Ovary (tissue), 7 donors: ENCODE measurements at regions not wholly inside any gene's neighbourhood (a gene's known extent, or its start where the extent isn't known, plus 50 kb on each side); places are given as distances from the start of the nearest gene placed in this dataset.
"Not testable (repeated sequence)": the region's sequence is repeated elsewhere in the genome, so short reads cannot be mapped to it uniquely, and the experiment has no call there.

Experiments used
- DNase-seq, 5 donors: peaks; one replicate each; pipeline ENCODE4 v3.0.0-alpha.2; 2019 to 2020
- H3K27ac ChIP-seq, 2 donors: fragments of 200-600 bp; one replicate each; pipeline versions ENCODE4 v1.5.1 to v1.8.0; 2019 to 2022
- H3K27me3 ChIP-seq: fragments of 200-600 bp; one replicate; pipeline ENCODE4 v1.8.0; 2022
- H3K36me3 ChIP-seq: fragments of 200-600 bp; sonication (generic); one replicate; pipeline ENCODE4 v1.5.1; 2019
- H3K4me1 ChIP-seq: one replicate; pipeline ENCODE4 v1.8.1; 2013; ENCODE audit warnings: mild to moderate bottlenecking, moderate library complexity; ENCODE audit not compliant: insufficient read depth
- H3K4me3 ChIP-seq: fragments of 200-600 bp; sonication (generic); one replicate; pipeline ENCODE4 v1.5.1; 2017
- H3K9me3 ChIP-seq, 2 donors: fragments of 200-600 bp in 1 of 2; sonication (generic) in 1 of 2; one replicate each; pipeline versions ENCODE4 v1.5.1 to v1.8.1; 2013 to 2019; ENCODE audit warnings: mild to moderate bottlenecking in 1 of 2, moderate library complexity in 1 of 2
- EP300 ChIP-seq: sonication (generic); formaldehyde crosslinking; IDR thresholded peaks from one replicate; pipeline ENCODE4 v1.6.1; 2017; ENCODE audit warnings: antibody characterized with exemption
- POLR2A ChIP-seq: fragments of 450-650 bp; IDR thresholded peaks from one replicate; pipeline ENCODE4 v1.6.1; 2017; ENCODE audit warnings: antibody characterized with exemption, mild to moderate bottlenecking, moderate library complexity
- WGBS, 3 donors: extraction: QIAGEN DNeasy Blood & Tissue Kit in 1 of 3; methylation state at CpG; one replicate each; pipeline versions ENCODE4 v1.1.5 to v1.1.7; 2013 to 2017; 5-methylcytosine and 5-hydroxymethylcytosine counted together
- intact Hi-C, 4 donors: fragments of 100-400 bp; cut with DNase I; formaldehyde crosslinking; loops; one replicate each; pipeline versions ENCODE4 v1.11.0 to v1.15.1; 2022 to 2023
- TF ChIP-seq, protein P1 (sequence below), 3 donors: fragments of 450-650 bp in 2 of 3; fragments of 200-600 bp in 1 of 3; IDR thresholded peaks; one replicate each; pipeline versions ENCODE4 v1.5.1 to v1.8.0; 2016 to 2022; ENCODE audit warnings: antibody characterized with exemption in 3 of 3, mild to moderate bottlenecking in 1 of 3
- donor health status: DM: no; HTN: no; CAD: no; lungs with moderate emphysema.
- donor health status: DM: no; HTN: no; CAD: no.
- donor health status: Bipolar disorder and iron deficiency.
- donor health status: DM: no; HTN: no; CAD: no.
- donor health status: DM: yes; HTN: yes; CAD: no.

DNA sequence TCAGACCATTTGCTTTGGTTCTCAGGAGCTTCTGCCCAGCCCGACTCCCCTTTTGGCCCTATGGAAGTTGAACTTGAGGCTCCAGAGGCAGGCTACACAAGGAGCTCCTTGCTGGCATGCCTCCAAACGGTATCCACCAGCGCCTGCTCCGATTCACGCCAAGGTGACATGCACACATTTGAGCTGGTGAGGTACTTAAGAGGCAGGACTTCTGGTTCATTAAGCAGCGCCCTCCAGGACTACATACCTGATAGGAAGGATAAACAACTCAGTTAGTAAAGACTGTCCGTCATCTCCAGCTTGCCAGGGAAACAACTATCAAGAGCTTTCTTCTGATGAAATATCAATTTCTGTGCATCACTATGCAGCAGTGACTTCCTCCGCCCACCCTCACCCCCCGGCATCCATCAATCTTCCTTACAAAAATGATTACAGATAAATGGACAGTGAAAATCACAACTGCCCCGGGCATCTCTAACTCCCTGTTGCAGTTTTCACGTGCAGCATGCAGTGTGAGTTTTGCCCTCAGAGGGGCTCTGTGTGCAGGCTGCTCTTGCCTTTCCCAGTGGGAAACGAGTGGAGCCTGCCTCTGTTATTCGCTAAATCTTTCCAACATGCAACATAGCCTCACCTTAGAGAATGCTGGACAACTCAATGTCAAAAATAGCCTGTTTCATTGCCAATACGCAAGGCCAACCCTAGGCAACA, 122.9 kb downstream of the ARRDC4 start:
- TF ChIP-seq POLR2A = no peak
- TF ChIP-seq, protein P1, sequence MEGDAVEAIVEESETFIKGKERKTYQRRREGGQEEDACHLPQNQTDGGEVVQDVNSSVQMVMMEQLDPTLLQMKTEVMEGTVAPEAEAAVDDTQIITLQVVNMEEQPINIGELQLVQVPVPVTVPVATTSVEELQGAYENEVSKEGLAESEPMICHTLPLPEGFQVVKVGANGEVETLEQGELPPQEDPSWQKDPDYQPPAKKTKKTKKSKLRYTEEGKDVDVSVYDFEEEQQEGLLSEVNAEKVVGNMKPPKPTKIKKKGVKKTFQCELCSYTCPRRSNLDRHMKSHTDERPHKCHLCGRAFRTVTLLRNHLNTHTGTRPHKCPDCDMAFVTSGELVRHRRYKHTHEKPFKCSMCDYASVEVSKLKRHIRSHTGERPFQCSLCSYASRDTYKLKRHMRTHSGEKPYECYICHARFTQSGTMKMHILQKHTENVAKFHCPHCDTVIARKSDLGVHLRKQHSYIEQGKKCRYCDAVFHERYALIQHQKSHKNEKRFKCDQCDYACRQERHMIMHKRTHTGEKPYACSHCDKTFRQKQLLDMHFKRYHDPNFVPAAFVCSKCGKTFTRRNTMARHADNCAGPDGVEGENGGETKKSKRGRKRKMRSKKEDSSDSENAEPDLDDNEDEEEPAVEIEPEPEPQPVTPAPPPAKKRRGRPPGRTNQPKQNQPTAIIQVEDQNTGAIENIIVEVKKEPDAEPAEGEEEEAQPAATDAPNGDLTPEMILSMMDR (IDR thresholded peaks at IDR 0.05) = no peak
- TF ChIP-seq EP300 = no peak
- H3K27ac ChIP-seq = no peak overlapping the region
- no peak overlapping the region for H3K4me3 ChIP-seq
- DNase-seq = no peak
- intact Hi-C loops = loop anchor here in 3 of 4 donors (5.0 kb wide), 1 partner anchor 181 kb away; no protein-coding TSS in a partner anchor
- H3K36me3 ChIP-seq = no peaks in the 10 kb centered on the region
- WGBS, 3 donors = 55 to 77% (median 61%) methylated on average over 14 of the region's 14 CpGs
- H3K9me3 ChIP-seq = no peaks in the 10 kb centered on the region
- no peaks in the 10 kb centered on the region for H3K27me3 ChIP-seq
- H3K4me1 ChIP-seq = no peaks in the 10 kb centered on the region

DNA sequence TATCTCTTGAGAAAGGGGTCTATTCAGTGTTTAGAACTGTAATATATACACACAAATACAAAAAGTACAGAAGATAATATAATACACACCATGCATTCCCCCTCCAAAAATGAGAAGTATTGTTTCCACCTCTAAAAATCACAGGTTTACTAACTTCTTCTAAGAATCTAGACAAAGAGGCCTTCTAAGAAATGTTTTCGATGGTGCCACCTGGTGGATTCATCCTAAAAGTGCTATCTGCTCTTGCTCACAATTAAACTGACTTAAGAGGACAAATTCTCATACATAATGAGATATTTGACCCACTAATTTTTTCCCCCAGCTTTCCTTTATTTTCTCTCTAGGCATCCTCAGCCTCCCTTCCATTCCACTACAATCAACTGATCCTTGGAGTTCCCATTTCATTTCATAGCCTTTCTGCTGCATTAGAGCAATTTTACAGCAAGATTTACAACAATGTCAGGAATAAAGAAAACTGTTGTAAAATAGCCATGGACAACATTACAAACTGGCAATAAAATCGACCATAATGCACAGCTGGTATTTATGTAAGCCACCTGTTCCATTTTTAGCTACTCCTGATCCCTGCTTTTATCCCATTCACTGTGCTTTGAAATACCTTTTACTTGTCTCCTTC, 124.6 kb downstream of the ARRDC4 start:
- no peaks in the 10 kb centered on the region for H3K9me3 ChIP-seq
- DNase-seq = peak in 1 of 5 donors; percentile 53
- intact Hi-C loops = no loop called here
- WGBS, 3 donors = 0 to 3% (median 2%) methylated on average over 2 of the region's 2 CpGs
- no peaks in the 10 kb centered on the region for H3K36me3 ChIP-seq
- TF ChIP-seq EP300 = no peak
- TF ChIP-seq, protein P1 (IDR thresholded peaks at IDR 0.05) = peak in 1 of 3 donors; percentile 44
- no peak overlapping the region for H3K27ac ChIP-seq
- no peak overlapping the region for H3K4me3 ChIP-seq
- no peaks in the 10 kb centered on the region for H3K4me1 ChIP-seq
- H3K27me3 ChIP-seq = no peaks in the 10 kb centered on the region

DNA sequence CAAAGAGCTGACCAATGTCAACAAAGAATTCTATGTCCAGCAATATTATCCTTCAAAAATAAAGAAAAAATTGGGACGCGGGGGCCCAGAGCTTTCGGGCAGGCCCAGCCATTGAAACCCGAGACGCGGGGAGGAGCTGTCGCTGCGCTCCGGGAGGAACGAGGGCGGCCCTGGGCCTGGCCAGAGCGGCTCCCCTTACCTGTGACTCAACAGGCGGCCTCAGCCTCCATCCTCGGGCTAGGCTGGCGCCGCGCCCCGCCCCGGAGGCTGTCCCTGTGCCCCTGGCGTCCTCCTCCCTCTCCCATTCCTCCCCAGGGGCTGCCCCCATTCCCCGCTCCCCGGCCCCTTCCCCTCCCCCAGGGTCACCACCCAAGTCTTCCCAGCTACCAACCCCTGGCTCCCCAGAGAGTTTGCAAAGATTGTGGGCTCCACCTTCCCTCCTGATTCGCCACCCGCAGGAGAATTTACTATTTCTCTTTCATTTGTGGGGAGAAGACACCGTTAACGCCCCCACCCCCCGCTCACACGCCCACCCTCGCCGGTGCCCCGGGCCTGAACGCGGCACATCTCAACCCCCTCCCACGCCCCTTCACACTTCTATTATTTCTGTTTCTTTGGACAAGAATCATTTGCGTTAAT, 127.9 kb downstream of the ARRDC4 start:
- 86 to 92% (median 90%) methylated on average over 25 to 26 of the region's 35 CpGs for WGBS, 3 donors
- H3K9me3 ChIP-seq, H3K36me3 ChIP-seq, intact Hi-C loops, H3K4me1 ChIP-seq, H3K4me3 ChIP-seq, H3K27me3 ChIP-seq, DNase-seq, H3K27ac ChIP-seq: not testable (repeated sequence)

DNA sequence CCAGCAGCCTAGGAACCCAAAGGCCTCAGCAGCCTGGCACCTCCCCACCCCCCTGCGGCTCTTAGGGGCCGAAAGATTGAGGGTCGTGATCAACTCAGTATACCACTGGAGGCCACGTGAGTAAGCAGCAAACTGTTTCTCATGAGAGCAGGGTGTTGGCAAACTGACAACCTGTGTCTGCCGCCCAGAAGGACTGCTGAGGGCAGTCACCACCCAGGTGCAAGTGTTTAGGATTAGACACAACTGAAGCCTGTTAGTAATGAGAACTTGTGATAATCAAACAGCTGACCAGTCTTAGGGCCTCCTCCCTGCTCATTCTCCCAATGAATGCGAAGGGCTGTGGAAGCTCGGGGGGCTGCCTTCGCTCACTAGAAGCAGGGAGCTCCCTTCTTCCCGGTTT, 128.8 kb downstream of the ARRDC4 start:
- H3K27me3 ChIP-seq, H3K4me1 ChIP-seq, DNase-seq, H3K4me3 ChIP-seq, H3K36me3 ChIP-seq, H3K27ac ChIP-seq, intact Hi-C loops, H3K9me3 ChIP-seq: not testable (repeated sequence)
- WGBS, 3 donors = 86 to 91% (median 89%) methylated on average over 2 to 4 of the region's 9 CpGs

DNA sequence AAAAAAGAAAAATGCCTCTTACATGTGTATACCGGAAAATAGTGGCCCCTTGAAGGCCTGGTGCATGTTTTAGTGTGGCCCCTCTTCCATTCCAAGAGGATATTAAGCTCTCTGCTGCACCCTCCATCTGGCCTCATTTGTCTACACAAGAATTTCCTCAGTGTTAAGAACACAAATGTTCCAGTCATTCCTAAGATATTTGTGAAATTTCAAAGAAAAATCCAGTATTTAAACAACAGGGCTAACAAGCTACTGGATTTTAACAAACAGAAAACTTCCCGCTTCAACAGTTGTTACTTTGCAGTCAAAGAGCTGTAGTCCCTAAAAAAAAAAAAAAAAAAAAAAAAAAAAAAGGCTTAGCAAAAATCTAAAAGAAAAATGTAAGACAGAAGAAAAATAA, 137.5 kb downstream of the ARRDC4 start:
- 33 to 50% (median 37%) methylated on average over 2 of the region's 2 CpGs for WGBS, 3 donors
- H3K9me3 ChIP-seq, intact Hi-C loops, H3K4me1 ChIP-seq, H3K36me3 ChIP-seq, H3K4me3 ChIP-seq, DNase-seq, H3K27me3 ChIP-seq, H3K27ac ChIP-seq: not testable (repeated sequence)

DNA sequence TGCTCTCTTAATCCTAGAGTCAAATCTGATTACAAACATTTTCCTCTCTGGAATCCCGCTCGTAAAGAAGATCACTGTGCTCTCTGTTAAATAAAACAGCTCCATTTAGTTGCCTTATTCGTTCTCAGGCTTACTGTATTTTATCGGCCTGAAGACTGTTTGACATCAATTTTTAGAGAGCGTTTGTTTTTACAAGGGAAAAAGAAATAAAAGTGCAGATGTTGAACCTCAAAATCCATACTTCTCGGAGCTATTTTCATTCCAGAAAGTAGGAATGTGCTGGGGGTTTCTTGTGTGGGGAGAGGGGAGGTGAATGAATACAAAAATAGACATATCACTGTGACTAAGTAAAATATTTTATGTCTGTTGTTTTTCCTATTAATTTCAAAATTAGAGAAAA, 140.1 kb downstream of the ARRDC4 start:
- WGBS, 3 donors = 4 to 17% (median 5%) methylated on average over 6 of the region's 6 CpGs
- DNase-seq, H3K9me3 ChIP-seq, H3K4me1 ChIP-seq, H3K27ac ChIP-seq, H3K36me3 ChIP-seq, H3K4me3 ChIP-seq, H3K27me3 ChIP-seq: not testable (repeated sequence)
- intact Hi-C loops = loop anchor here in 1 of 4 donors (10.0 kb wide), 1 partner anchor 74 kb away; no protein-coding TSS in a partner anchor
